ENCODE measurements at regions not wholly inside any gene's neighbourhood (a gene's known extent, or its start where the extent isn't known, plus 50 kb on each side); places are given as distances from the start of the nearest gene placed in this dataset.

GRCh38 chr18:8978394-8978793, 124.1 kb upstream of the NDUFV2 start:
- TF ChIP-seq CTCF (IDR thresholded peaks at IDR 0.05; ENCODE audit: low read depth, low read length, poor library complexity, severe bottlenecking) (no peak), EZH2phosphoT487 (IDR thresholded peaks at IDR 0.05; ENCODE audit: borderline replicate concordance, low read length) (no peak)
